A549 (cell line): ENCODE measurements at regions not wholly inside any gene's neighbourhood (a gene's known extent, or its start where the extent isn't known, plus 50 kb on each side); places are given as distances from the start of the nearest gene placed in this dataset.

Source experiments
- CEBPB ChIP-seq, 2 experiments: fragments of >200 bp in 1 of 2; sonication (Bioruptor Twin) in 1 of 2; formaldehyde crosslinking in 1 of 2; IDR thresholded peaks; 2 replicates each; pipeline ENCODE4 v1.6.1; 2012 to 2016
- CHD2 ChIP-seq: fragments of 150-350 bp; IDR thresholded peaks from 2 replicates; pipeline ENCODE4 v1.6.1; 2014; ENCODE audit warnings: low read length; ENCODE audit not compliant: partially characterized antibody
- CTCF ChIP-seq: fragments of >200 bp; sonication (Bioruptor Twin); formaldehyde crosslinking; IDR thresholded peaks from 3 replicates; pipeline ENCODE4 v1.5.1; 2016
- KDM1A ChIP-seq: fragments of 200-600 bp; sonication (generic); IDR thresholded peaks from 2 replicates; pipeline ENCODE4 v1.6.1; 2016; ENCODE audit warnings: low read depth, mild to moderate bottlenecking
- SREBF2 ChIP-seq: fragments of 450-650 bp; IDR thresholded peaks from 2 replicates; pipeline ENCODE4 v1.6.1; 2014; ENCODE audit warnings: mild to moderate bottlenecking, moderate library complexity
- ZC3H11A ChIP-seq: fragments of 450-650 bp; IDR thresholded peaks from 2 replicates; pipeline ENCODE4 v1.6.1; 2014; ENCODE audit warnings: antibody characterized with exemption, mild to moderate bottlenecking
- ZFP36 ChIP-seq: fragments of 450-650 bp; IDR thresholded peaks from 2 replicates; pipeline ENCODE4 v1.6.1; 2014; ENCODE audit warnings: borderline replicate concordance; ENCODE audit not compliant: partially characterized antibody

- TF ChIP-seq CEBPB (IDR thresholded peaks at IDR 0.05) (no peak), KDM1A (no peak), CTCF (no peak), ZFP36 (no peak), CHD2 (no peak), ZC3H11A (no peak), SREBF2 (no peak)
Measured at GRCh38 chr3:176328198-176328597, 869.1 kb downstream of the TBL1XR1 start.
